T-helper 17 cell (primary cell): ENCODE measurements at regions not wholly inside any gene's neighbourhood (a gene's known extent, or its start where the extent isn't known, plus 50 kb on each side); places are given as distances from the start of the nearest gene placed in this dataset.

Experiments used
- ATAC-seq: fragments of 150-1000 bp; cut with Tn5 transposase; 2 replicates; pipeline ENCODE4 v1.10.0; 2021; ENCODE audit warnings: mild to moderate bottlenecking, moderate library complexity
- DNase-seq, 3 donors: peaks; one replicate each; pipeline versions ENCODE4 v3.0.0 to v3.0.0-alpha.2; 2020 to 2021
- H3K9me3 ChIP-seq: one replicate; pipeline ENCODE4 v1.7.0; 2013; ENCODE audit warnings: low read length, mild to moderate bottlenecking; ENCODE audit not compliant: control insufficient read depth, poor library complexity, severe bottlenecking
- H3K27ac Mint-ChIP-seq: one replicate; pipeline ENCODE4 v1.8.0; 2022; ENCODE audit warnings: mild to moderate bottlenecking, moderate library complexity, mixed read lengths
- H3K27me3 Mint-ChIP-seq: one replicate; pipeline ENCODE4 v1.8.0; 2022; ENCODE audit warnings: mixed read lengths
- H3K36me3 Mint-ChIP-seq: one replicate; pipeline ENCODE4 v1.8.0; 2022; ENCODE audit warnings: low read depth, mixed read lengths
- H3K4me1 Mint-ChIP-seq: one replicate; pipeline ENCODE4 v1.8.0; 2022; ENCODE audit warnings: mild to moderate bottlenecking, mixed read lengths
- H3K4me3 Mint-ChIP-seq: one replicate; pipeline ENCODE4 v1.8.0; 2022; ENCODE audit warnings: mild to moderate bottlenecking, moderate library complexity, mixed read lengths

GRCh38 chr16:50880926-50881325, 139.0 kb downstream of the CYLD start:
- H3K4me1 Mint-ChIP-seq = no peaks in the 10 kb centered on the region

GRCh38 chr16:50879873-50880695, 138.2 kb downstream of the CYLD start:
- Mint-ChIP-seq H3K27ac (no peak overlapping the region), H3K36me3 (no peaks in the 10 kb centered on the region), H3K4me3 (no peak overlapping the region), H3K4me1 (no peaks in the 10 kb centered on the region), H3K27me3 (peaks cover 78% of the 10 kb centered on the region)
- ATAC-seq (no peak), DNase-seq (no peak)
- H3K9me3 ChIP-seq = no peaks in the 10 kb centered on the region

More at GRCh38 chr16:50880926-50881325, 139.0 kb downstream of the CYLD start:
- H3K27ac Mint-ChIP-seq = no peak overlapping the region
- DNase-seq = no peak
- ATAC-seq = no peak
- no peak overlapping the region for H3K4me3 Mint-ChIP-seq
- no peaks in the 10 kb centered on the region for H3K36me3 Mint-ChIP-seq
- H3K27me3 Mint-ChIP-seq = peaks cover 77% of the 10 kb centered on the region
- H3K9me3 ChIP-seq = no peaks in the 10 kb centered on the region

- no peak overlapping the region for H3K4me3 Mint-ChIP-seq
- H3K36me3 Mint-ChIP-seq = no peaks in the 10 kb centered on the region
- DNase-seq (no peak), ATAC-seq (no peak)
- no peaks in the 10 kb centered on the region for H3K9me3 ChIP-seq
- H3K4me1 Mint-ChIP-seq = no peaks in the 10 kb centered on the region
- H3K27ac Mint-ChIP-seq = no peak overlapping the region
- peaks cover 78% of the 10 kb centered on the region for H3K27me3 Mint-ChIP-seq
Observed at GRCh38 chr16:50878966-50879615, 137.2 kb downstream of the CYLD start.

- no peaks in the 10 kb centered on the region for H3K36me3 Mint-ChIP-seq
- H3K4me1 Mint-ChIP-seq = no peaks in the 10 kb centered on the region
- H3K9me3 ChIP-seq = no peaks in the 10 kb centered on the region
- H3K27ac Mint-ChIP-seq = no peak overlapping the region
- peaks cover 73% of the 10 kb centered on the region for H3K27me3 Mint-ChIP-seq
- no peak for DNase-seq
- no peak for ATAC-seq
- no peak overlapping the region for H3K4me3 Mint-ChIP-seq
Observed at GRCh38 chr16:50878536-50878935, 136.7 kb downstream of the CYLD start.

GRCh38 chr16:50876263-50876662, 134.4 kb downstream of the CYLD start:
- Mint-ChIP-seq H3K27me3 (peaks cover 63% of the 10 kb centered on the region), H3K4me1 (no peaks in the 10 kb centered on the region), H3K36me3 (no peaks in the 10 kb centered on the region), H3K4me3 (no peak overlapping the region), H3K27ac (no peak overlapping the region)
- H3K9me3 ChIP-seq = no peaks in the 10 kb centered on the region
- no peak for ATAC-seq
- DNase-seq = no peak

- DNase-seq = no peak
- peaks cover 27% of the 10 kb centered on the region for H3K27me3 Mint-ChIP-seq
- no peak for ATAC-seq
- peaks cover 2% of the 10 kb centered on the region for H3K4me1 Mint-ChIP-seq
- no peak overlapping the region for H3K4me3 Mint-ChIP-seq
- peaks cover 4% of the 10 kb centered on the region for H3K36me3 Mint-ChIP-seq
- H3K27ac Mint-ChIP-seq = no peak overlapping the region
- H3K9me3 ChIP-seq = no peaks in the 10 kb centered on the region
Observed at GRCh38 chr16:50868577-50868976, 126.7 kb downstream of the CYLD start.

DNA sequence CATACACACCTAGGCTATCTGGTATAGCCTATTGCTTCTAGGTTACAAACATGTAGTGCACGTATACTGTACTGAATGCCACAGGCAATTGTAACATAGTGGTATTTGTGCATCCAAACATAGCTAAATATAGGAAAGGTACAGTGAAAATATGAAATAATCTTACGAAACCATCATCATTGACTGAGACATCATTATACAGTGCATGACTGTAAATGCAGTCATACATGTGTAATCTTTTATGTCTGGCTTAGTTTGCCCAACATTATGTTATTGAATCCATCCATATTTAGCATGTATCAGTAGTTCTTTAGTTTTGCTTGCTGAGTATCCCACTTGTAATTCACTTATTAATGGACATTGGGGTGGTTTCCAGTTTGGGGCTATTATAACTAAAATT, 124.9 kb downstream of the CYLD start:
- no peaks in the 10 kb centered on the region for H3K9me3 ChIP-seq
- ATAC-seq (no peak), DNase-seq (no peak)
- Mint-ChIP-seq H3K4me1 (peaks cover 2% of the 10 kb centered on the region), H3K27me3 (peaks cover 24% of the 10 kb centered on the region), H3K36me3 (peaks cover 5% of the 10 kb centered on the region), H3K4me3 (no peak overlapping the region), H3K27ac (no peak overlapping the region)

- H3K27ac Mint-ChIP-seq = no peak overlapping the region
- no peak overlapping the region for H3K4me3 Mint-ChIP-seq
- peaks cover 31% of the 10 kb centered on the region for H3K27me3 Mint-ChIP-seq
- ATAC-seq = no peak
- peaks cover 2% of the 10 kb centered on the region for H3K4me1 Mint-ChIP-seq
- no peak for DNase-seq
- H3K9me3 ChIP-seq = no peaks in the 10 kb centered on the region
- H3K36me3 Mint-ChIP-seq = peaks cover 5% of the 10 kb centered on the region
Observed at GRCh38 chr16:50864386-50864785, 122.5 kb downstream of the CYLD start.

DNA sequence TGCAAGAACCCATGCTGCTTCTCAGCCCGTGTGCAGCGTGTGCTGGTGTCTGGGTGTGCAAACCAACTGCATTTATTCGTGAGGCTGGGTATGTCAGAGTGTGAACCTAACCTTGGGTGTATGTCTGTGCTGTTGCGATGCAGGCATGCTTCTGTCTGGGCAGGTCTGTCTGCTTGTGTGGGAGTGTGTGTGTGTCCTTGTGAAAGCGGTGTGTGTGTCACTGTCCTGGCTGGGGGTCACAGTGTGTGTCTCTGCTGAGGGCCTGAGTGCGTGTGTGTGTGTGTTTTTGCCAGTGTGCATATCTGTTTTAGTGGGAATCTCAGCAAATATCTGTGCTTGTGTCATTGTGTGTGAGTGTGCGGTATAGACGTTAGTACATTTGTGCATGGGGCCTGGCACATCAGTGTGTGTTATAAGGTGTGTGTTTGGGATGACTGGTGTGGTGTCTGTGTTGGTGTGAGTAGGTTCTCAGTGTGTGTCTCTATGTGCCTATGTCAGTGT, 121.8 kb downstream of the CYLD start:
- no peak overlapping the region for H3K4me3 Mint-ChIP-seq
- peaks cover 5% of the 10 kb centered on the region for H3K36me3 Mint-ChIP-seq
- peaks cover 2% of the 10 kb centered on the region for H3K4me1 Mint-ChIP-seq

GRCh38 chr16:50862818-50863643, 121.1 kb downstream of the CYLD start:
- Mint-ChIP-seq H3K27me3 (peaks cover 33% of the 10 kb centered on the region), H3K36me3 (peaks cover 5% of the 10 kb centered on the region), H3K4me3 (no peak overlapping the region), H3K27ac (no peak overlapping the region), H3K4me1 (peaks cover 2% of the 10 kb centered on the region)
- DNase-seq = no peak
- H3K9me3 ChIP-seq = no peaks in the 10 kb centered on the region
- no peak for ATAC-seq

More for the DNA sequence above, 121.8 kb downstream of the CYLD start:
- Mint-ChIP-seq H3K27me3 (peaks cover 31% of the 10 kb centered on the region), H3K27ac (no peak overlapping the region)
- no peak for ATAC-seq
- H3K9me3 ChIP-seq = no peaks in the 10 kb centered on the region
- DNase-seq = no peak

DNA sequence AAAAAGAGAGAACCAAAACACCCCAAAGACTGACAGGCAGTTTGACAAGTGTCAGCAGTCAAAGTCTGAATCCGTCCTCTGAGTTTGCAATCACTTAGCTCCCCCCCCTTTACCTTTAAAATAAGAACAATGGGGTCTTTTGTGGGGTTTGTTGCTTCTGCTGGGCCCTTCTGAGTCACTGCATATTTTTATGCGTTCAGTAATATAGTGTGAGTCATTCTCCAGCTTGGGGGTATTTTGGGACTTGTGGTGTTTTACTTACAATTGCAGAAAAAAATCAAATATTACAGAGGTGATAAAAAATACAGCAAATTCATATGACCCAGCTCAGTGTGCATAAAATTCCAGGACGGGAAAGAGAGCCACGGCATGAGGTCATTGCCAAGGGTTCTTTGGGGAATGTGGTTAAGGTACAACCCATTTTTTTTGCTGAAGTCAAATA, 120.1 kb downstream of the CYLD start:
- no peaks in the 10 kb centered on the region for H3K9me3 ChIP-seq
- Mint-ChIP-seq H3K27me3 (peaks cover 39% of the 10 kb centered on the region), H3K27ac (no peak overlapping the region), H3K36me3 (peaks cover 6% of the 10 kb centered on the region), H3K4me3 (no peak overlapping the region), H3K4me1 (peaks cover 2% of the 10 kb centered on the region)
- DNase-seq = no peak
- ATAC-seq = no peak

GRCh38 chr16:50861451-50861850, 119.6 kb downstream of the CYLD start:
- peaks cover 40% of the 10 kb centered on the region for H3K27me3 Mint-ChIP-seq
- no peak overlapping the region for H3K4me3 Mint-ChIP-seq
- no peaks in the 10 kb centered on the region for H3K9me3 ChIP-seq
- H3K36me3 Mint-ChIP-seq = peaks cover 7% of the 10 kb centered on the region
- DNase-seq (no peak), ATAC-seq (no peak)
- peaks cover 2% of the 10 kb centered on the region for H3K4me1 Mint-ChIP-seq
- no peak overlapping the region for H3K27ac Mint-ChIP-seq
